PFSK-1 (cell line): ENCODE measurements at regions not wholly inside any gene's neighbourhood (a gene's known extent, or its start where the extent isn't known, plus 50 kb on each side); places are given as distances from the start of the nearest gene placed in this dataset.

Experiments used
- FOXP2 ChIP-seq: optimal IDR thresholded peaks from 2 replicates; pipeline ENCODE3; 2011; ENCODE audit warnings: borderline replicate concordance, control low read depth, inconsistent platforms; ENCODE audit not compliant: insufficient read depth; ENCODE audit errors: extremely low read length, extremely low read depth
- POLR2AphosphoS5 ChIP-seq: IDR thresholded peaks from 2 replicates; pipeline ENCODE4 v1.6.1; 2012; ENCODE audit warnings: low read depth, mild to moderate bottlenecking, control low read depth, low read length, moderate library complexity
- REST ChIP-seq, 2 experiments: IDR thresholded peaks; 2 replicates each; pipeline versions ENCODE4 v1.6.1 to v1.8.0; 2011 to 2012; ENCODE audit warnings: low read depth in 2 of 2, low read length in 2 of 2, control low read depth in 1 of 2, inconsistent platforms in 1 of 2, mild to moderate bottlenecking in 1 of 2, moderate library complexity in 1 of 2; ENCODE audit not compliant: insufficient read depth in 1 of 2
- SIN3A ChIP-seq: IDR thresholded peaks from 2 replicates; pipeline ENCODE4 v1.6.1; 2012; ENCODE audit warnings: mild to moderate bottlenecking, low read length, moderate library complexity, borderline replicate concordance; ENCODE audit not compliant: insufficient read depth
- TAF1 ChIP-seq: IDR thresholded peaks from 2 replicates; pipeline ENCODE4 v1.6.1; 2012; ENCODE audit warnings: low read length, control low read depth, borderline replicate concordance; ENCODE audit not compliant: insufficient read depth

GRCh38 chr13:30030141-30030750 lies 179.8 kb upstream of the UBL3 start:
- TF ChIP-seq SIN3A (no peak), POLR2AphosphoS5 (no peak), FOXP2 (no peak), REST (IDR thresholded peaks at IDR 0.05; ENCODE audit: insufficient read depth in 1 of 2, low read depth in 2 of 2, low read length in 2 of 2) (no peak), TAF1 (no peak)

GRCh38 chr13:30027569-30028455 lies 177.4 kb upstream of the UBL3 start:
- no peak for TF ChIP-seq FOXP2
- no peak for TF ChIP-seq SIN3A
- no peak for TF ChIP-seq POLR2AphosphoS5
- TF ChIP-seq TAF1, result no peak
- no peak for TF ChIP-seq REST (IDR thresholded peaks at IDR 0.05; ENCODE audit: insufficient read depth in 1 of 2, low read depth in 2 of 2, low read length in 2 of 2)

DNA sequence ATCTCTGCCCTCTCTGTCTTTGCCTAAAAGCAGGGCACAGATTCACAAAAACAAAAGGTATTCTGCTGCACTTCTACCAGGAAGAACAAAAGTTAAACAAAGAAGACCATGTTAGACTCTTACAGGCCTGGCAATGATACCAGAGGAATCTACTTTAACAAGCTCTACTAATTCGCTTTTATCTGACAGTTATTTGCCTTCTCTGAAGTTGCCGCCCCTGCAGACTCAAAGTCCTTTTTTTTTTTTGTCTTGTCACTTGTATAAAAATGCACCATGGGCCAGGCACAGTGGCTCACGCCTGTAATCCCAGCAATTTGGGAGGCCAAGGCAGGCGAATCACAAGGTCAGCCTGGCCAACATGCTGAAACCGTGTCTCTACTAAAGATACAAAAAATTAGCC lies 176.5 kb upstream of the UBL3 start:
- TF ChIP-seq REST (IDR thresholded peaks at IDR 0.05; ENCODE audit: insufficient read depth in 1 of 2, low read depth in 2 of 2, low read length in 2 of 2), result no peak
- no peak for TF ChIP-seq SIN3A
- TF ChIP-seq FOXP2, result no peak

GRCh38 chr13:30026093-30026492 lies 175.7 kb upstream of the UBL3 start:
- no peak for TF ChIP-seq TAF1
- TF ChIP-seq REST (IDR thresholded peaks at IDR 0.05; ENCODE audit: insufficient read depth in 1 of 2, low read depth in 2 of 2, low read length in 2 of 2), result no peak
- no peak for TF ChIP-seq SIN3A
- no peak for TF ChIP-seq FOXP2
- no peak for TF ChIP-seq POLR2AphosphoS5
